ENCODE measurements at regions not wholly inside any gene's neighbourhood (a gene's known extent, or its start where the extent isn't known, plus 50 kb on each side); places are given as distances from the start of the nearest gene placed in this dataset.

- no peaks in the 10 kb centered on the region for H3K36me3 Mint-ChIP-seq
- TF ChIP-seq CTCF (IDR thresholded peaks at IDR 0.05; ENCODE audit: unreplicated experiment) = no peak
- H3K4me1 Mint-ChIP-seq = peaks cover 4% of the 10 kb centered on the region
- H3K4me3 Mint-ChIP-seq = no peak overlapping the region
- H3K9me3 Mint-ChIP-seq = peaks cover 30% of the 10 kb centered on the region
- H3K27ac Mint-ChIP-seq = no peak overlapping the region
- no peaks in the 10 kb centered on the region for H3K27me3 Mint-ChIP-seq (ENCODE audit: low read depth)
- DNase-seq (ENCODE audit: low spot score in 2 of 2, unreplicated experiment in 2 of 2) = no peak
These were observed 470.9 kb upstream of the SOX9 start for GRCh38 chr17:71649941-71650350.

GRCh38 chr17:71655542-71655941 lies 465.3 kb upstream of the SOX9 start:
- no peaks in the 10 kb centered on the region for H3K4me1 Mint-ChIP-seq
- H3K4me3 Mint-ChIP-seq = no peak overlapping the region
- H3K36me3 Mint-ChIP-seq = no peaks in the 10 kb centered on the region
- no peak overlapping the region for H3K27ac Mint-ChIP-seq
- TF ChIP-seq CTCF (IDR thresholded peaks at IDR 0.05; ENCODE audit: unreplicated experiment) = no peak
- DNase-seq (ENCODE audit: low spot score in 2 of 2, unreplicated experiment in 2 of 2) = no peak
- no peaks in the 10 kb centered on the region for H3K27me3 Mint-ChIP-seq (ENCODE audit: low read depth)
- peaks cover under 1% of the 10 kb centered on the region for H3K9me3 Mint-ChIP-seq

GRCh38 chr17:71656964-71657858 lies 463.6 kb upstream of the SOX9 start:
- Mint-ChIP-seq H3K4me1 (no peaks in the 10 kb centered on the region), H3K36me3 (no peaks in the 10 kb centered on the region), H3K4me3 (no peak overlapping the region), H3K9me3 (no peaks in the 10 kb centered on the region), H3K27me3 (ENCODE audit: low read depth) (no peaks in the 10 kb centered on the region), H3K27ac (no peak overlapping the region)
- no peak for TF ChIP-seq CTCF (IDR thresholded peaks at IDR 0.05; ENCODE audit: unreplicated experiment)
- no peak for DNase-seq (ENCODE audit: low spot score in 2 of 2, unreplicated experiment in 2 of 2)

GRCh38 chr17:71658996-71659395 lies 461.8 kb upstream of the SOX9 start:
- Mint-ChIP-seq H3K9me3 (no peaks in the 10 kb centered on the region), H3K36me3 (no peaks in the 10 kb centered on the region), H3K27me3 (ENCODE audit: low read depth) (no peaks in the 10 kb centered on the region), H3K27ac (no peak overlapping the region), H3K4me3 (no peak overlapping the region), H3K4me1 (no peaks in the 10 kb centered on the region)
- no peak for DNase-seq (ENCODE audit: low spot score in 2 of 2, unreplicated experiment in 2 of 2)
- TF ChIP-seq CTCF (IDR thresholded peaks at IDR 0.05; ENCODE audit: unreplicated experiment) = no peak

GRCh38 chr17:71664861-71665260 lies 456.0 kb upstream of the SOX9 start:
- no peak for DNase-seq (ENCODE audit: low spot score in 2 of 2, unreplicated experiment in 2 of 2)
- Mint-ChIP-seq H3K27ac (no peak overlapping the region), H3K36me3 (no peaks in the 10 kb centered on the region), H3K4me3 (no peak overlapping the region), H3K27me3 (ENCODE audit: low read depth) (no peaks in the 10 kb centered on the region), H3K9me3 (peaks cover 9% of the 10 kb centered on the region), H3K4me1 (no peaks in the 10 kb centered on the region)
- TF ChIP-seq CTCF (IDR thresholded peaks at IDR 0.05; ENCODE audit: unreplicated experiment) = no peak
